Erythroblast (primary cell): ENCODE measurements at regions not wholly inside any gene's neighbourhood (a gene's known extent, or its start where the extent isn't known, plus 50 kb on each side); places are given as distances from the start of the nearest gene placed in this dataset.

Experiments used
- GATA1 ChIP-seq: IDR thresholded peaks from 2 replicates; pipeline ENCODE4 v1.6.1; 2011; ENCODE audit warnings: low read depth, mild to moderate bottlenecking, control low read depth, low read length, moderate library complexity
- POLR2A ChIP-seq: IDR thresholded peaks from 2 replicates; pipeline ENCODE4 v1.6.1; 2011; ENCODE audit warnings: mild to moderate bottlenecking, low read length

GRCh38 chr12:87246726-87247125 is 782.5 kb downstream of the C12orf50 start:
- no peak for TF ChIP-seq POLR2A
- TF ChIP-seq GATA1 = no peak
